Neuron (in vitro differentiated cells): ENCODE measurements at regions not wholly inside any gene's neighbourhood (a gene's known extent, or its start where the extent isn't known, plus 50 kb on each side); places are given as distances from the start of the nearest gene placed in this dataset.
"Not testable (repeated sequence)": the region's sequence is repeated elsewhere in the genome, so short reads cannot be mapped to it uniquely, and the experiment has no call there.

Source experiments
- H2AFZ ChIP-seq: one replicate; pipeline ENCODE4 v1.6.1; 2013; ENCODE audit warnings: low read depth, mild to moderate bottlenecking, inconsistent platforms, low read length, moderate library complexity
- H3K27me3 ChIP-seq: one replicate; pipeline ENCODE4 v1.6.1; 2013; ENCODE audit warnings: low read length; ENCODE audit not compliant: insufficient read depth
- H3K36me3 ChIP-seq: one replicate; pipeline ENCODE4 v1.6.1; 2013; ENCODE audit warnings: low read length; ENCODE audit not compliant: insufficient read depth
- H3K4me1 ChIP-seq: one replicate; pipeline ENCODE4 v1.6.1; 2013; ENCODE audit warnings: low read length; ENCODE audit not compliant: insufficient read depth
- H3K4me3 ChIP-seq: 2 replicates; pipeline ENCODE4 v1.5.1; 2013; ENCODE audit warnings: mild to moderate bottlenecking, low read length, moderate library complexity
- H3K9me3 ChIP-seq: one replicate; pipeline ENCODE4 v1.6.1; 2013; ENCODE audit warnings: low read length

DNA sequence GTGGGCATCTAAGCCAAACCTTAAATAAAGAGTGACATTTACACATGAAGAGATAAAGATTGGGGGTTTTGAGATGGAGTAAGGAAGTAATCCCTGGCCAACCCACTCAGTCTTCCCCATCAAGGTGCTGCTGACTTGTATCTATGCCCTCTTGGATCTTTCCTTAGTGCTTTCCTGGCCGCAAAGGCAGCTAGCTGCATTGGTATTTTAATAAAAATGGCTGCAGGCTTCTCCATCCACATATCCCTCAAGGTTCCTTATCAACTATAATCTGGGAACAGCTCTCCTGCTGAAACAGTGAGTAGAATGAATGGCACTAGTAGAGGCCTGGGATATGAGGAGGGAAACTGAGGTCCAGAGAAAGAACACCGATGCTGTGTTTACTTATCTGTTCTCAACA lies 122.2 kb upstream of the ANKRD28 start:
- Histone ChIP-seq H3K4me3 (no peak overlapping the region), H3K4me1 (no peaks in the 10 kb centered on the region), H2AFZ (no peak overlapping the region), H3K27me3 (peaks cover 3% of the 10 kb centered on the region), H3K36me3 (no peaks in the 10 kb centered on the region), H3K9me3 (no peaks in the 10 kb centered on the region)

GRCh38 chr3:15923640-15924405 lies 126.0 kb upstream of the ANKRD28 start:
- no peaks in the 10 kb centered on the region for H3K36me3 ChIP-seq
- peaks cover 3% of the 10 kb centered on the region for H3K27me3 ChIP-seq
- no peak overlapping the region for H3K4me3 ChIP-seq
- H2AFZ ChIP-seq, result no peak overlapping the region
- H3K9me3 ChIP-seq, result no peaks in the 10 kb centered on the region
- no peaks in the 10 kb centered on the region for H3K4me1 ChIP-seq

- H2AFZ ChIP-seq, result no peak overlapping the region
- no peaks in the 10 kb centered on the region for H3K9me3 ChIP-seq
- peaks cover 4% of the 10 kb centered on the region for H3K4me1 ChIP-seq
- H3K27me3 ChIP-seq, result peaks cover 3% of the 10 kb centered on the region
- no peak overlapping the region for H3K4me3 ChIP-seq
- H3K36me3 ChIP-seq, result no peaks in the 10 kb centered on the region
Measured at GRCh38 chr3:15924914-15925313, 127.1 kb upstream of the ANKRD28 start.

DNA sequence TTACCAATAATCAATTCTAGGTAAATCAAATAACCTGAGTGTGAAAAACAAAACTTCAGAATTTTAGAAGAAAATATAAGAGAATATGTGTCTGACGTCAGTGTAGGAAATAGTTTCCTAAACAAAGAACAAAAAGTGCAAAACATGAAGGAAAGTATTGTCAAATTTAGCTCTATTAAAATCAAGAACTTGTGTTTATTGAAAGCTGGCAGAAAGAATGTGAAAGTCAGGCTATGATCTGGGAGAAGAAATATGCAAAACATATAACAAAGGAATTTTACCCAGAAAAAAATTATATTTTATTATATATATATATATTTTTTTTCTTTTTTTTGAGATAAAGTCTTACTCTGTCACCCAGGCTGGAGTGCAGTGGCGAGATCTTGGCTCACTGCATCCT lies 129.1 kb upstream of the ANKRD28 start:
- H3K27me3 ChIP-seq, result peaks cover 3% of the 10 kb centered on the region
- peaks cover 20% of the 10 kb centered on the region for H3K4me1 ChIP-seq
- no peak overlapping the region for H2AFZ ChIP-seq
- no peak overlapping the region for H3K4me3 ChIP-seq
- H3K9me3 ChIP-seq, result no peaks in the 10 kb centered on the region
- no peaks in the 10 kb centered on the region for H3K36me3 ChIP-seq

GRCh38 chr3:15927969-15928368 lies 130.2 kb upstream of the ANKRD28 start:
- Histone ChIP-seq H3K27me3 (peaks cover 3% of the 10 kb centered on the region), H3K4me3 (no peak overlapping the region), H3K36me3 (no peaks in the 10 kb centered on the region), H2AFZ (no peak overlapping the region), H3K9me3 (no peaks in the 10 kb centered on the region), H3K4me1 (peaks cover 22% of the 10 kb centered on the region)

DNA sequence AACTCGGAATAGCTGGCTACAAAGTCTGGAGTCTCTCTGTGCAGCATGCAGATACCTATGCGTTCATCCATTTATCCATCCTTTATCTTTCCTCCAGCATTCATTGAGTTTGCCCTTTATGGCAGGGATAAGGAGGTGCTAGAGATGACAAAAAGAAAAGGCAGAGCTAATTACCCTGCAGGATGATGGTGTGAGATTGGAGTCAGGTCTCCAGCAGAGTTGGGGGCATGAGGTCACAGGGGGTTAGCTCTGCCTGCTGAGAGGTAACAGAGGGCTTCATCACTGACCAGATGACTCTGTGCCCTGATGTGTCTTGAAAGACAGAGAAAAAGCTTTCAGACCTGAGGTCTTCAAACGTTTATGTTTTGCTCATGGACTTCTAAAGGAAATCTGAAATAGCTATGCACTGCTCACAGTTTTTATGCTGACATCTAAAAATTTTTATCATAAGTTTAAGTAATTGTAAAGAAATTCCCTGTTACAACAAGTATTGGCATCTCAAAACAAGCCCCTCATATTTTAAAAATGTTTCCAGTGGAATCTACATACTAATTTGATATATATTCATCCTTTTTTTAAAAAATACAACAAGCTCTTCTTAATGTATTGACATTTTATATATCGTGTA lies 132.3 kb upstream of the ANKRD28 start:
- Histone ChIP-seq H3K4me3 (no peak overlapping the region), H3K27me3 (peaks cover 3% of the 10 kb centered on the region)

DNA sequence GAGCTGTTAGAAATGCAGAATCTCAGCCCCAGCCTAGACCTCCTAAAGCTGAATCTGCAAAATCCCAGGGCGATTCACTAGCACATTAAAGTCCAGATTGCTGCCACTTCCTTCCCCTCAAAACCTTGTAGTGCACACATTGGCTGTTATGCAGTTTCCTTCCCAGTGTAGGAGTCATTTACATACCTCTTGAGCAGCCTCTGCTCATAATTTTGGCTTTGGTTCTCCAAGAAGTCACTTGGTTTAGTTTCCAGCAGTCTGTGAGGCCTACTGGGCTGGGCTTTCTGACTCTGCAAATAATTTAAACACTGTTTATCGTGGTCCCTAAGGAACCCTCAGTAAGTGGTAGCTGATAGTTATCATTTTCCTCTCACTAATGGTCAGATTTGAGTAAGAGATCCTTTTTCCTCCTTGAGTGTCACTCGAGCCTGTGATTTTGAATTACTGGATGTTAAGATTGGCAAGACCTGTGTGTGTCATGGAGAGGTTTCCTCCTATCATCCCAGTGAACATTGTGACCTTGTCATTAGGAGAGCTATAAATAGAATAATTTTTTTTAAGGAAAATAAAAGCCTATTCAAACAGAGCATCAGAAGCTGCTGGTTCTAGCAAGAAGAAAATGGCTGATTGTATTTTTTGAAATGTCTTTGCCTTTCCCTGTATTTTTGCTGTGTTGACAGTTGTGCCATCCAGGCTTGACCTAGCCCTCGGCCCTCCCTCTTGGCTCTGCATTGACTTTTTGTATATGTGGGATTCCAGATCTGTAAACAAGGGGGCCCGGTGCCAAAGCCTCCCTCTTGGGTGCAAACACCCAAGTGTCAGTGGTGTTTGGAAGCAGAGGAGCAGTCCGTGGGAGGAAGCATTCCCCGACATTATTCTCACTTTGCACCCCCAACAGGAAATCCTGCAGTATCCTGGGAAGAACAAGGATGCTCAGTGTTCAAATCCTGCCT lies 134.8 kb upstream of the ANKRD28 start:
- Histone ChIP-seq H3K27me3 (no peaks in the 10 kb centered on the region), H3K36me3 (no peaks in the 10 kb centered on the region), H2AFZ (no peak overlapping the region), H3K4me1 (peaks cover 22% of the 10 kb centered on the region), H3K4me3 (no peak overlapping the region), H3K9me3 (no peaks in the 10 kb centered on the region)

More for the DNA sequence above, 132.3 kb upstream of the ANKRD28 start:
- H3K9me3 ChIP-seq, result no peaks in the 10 kb centered on the region
- H3K36me3 ChIP-seq, result no peaks in the 10 kb centered on the region
- no peak overlapping the region for H2AFZ ChIP-seq
- peaks cover 22% of the 10 kb centered on the region for H3K4me1 ChIP-seq

- Histone ChIP-seq H3K9me3 (no peaks in the 10 kb centered on the region), H3K4me3 (no peak overlapping the region), H3K4me1 (peaks cover 22% of the 10 kb centered on the region), H3K36me3 (no peaks in the 10 kb centered on the region), H2AFZ (no peak overlapping the region), H3K27me3 (no peaks in the 10 kb centered on the region)
Measured at GRCh38 chr3:15933439-15934139, 135.8 kb upstream of the ANKRD28 start.

DNA sequence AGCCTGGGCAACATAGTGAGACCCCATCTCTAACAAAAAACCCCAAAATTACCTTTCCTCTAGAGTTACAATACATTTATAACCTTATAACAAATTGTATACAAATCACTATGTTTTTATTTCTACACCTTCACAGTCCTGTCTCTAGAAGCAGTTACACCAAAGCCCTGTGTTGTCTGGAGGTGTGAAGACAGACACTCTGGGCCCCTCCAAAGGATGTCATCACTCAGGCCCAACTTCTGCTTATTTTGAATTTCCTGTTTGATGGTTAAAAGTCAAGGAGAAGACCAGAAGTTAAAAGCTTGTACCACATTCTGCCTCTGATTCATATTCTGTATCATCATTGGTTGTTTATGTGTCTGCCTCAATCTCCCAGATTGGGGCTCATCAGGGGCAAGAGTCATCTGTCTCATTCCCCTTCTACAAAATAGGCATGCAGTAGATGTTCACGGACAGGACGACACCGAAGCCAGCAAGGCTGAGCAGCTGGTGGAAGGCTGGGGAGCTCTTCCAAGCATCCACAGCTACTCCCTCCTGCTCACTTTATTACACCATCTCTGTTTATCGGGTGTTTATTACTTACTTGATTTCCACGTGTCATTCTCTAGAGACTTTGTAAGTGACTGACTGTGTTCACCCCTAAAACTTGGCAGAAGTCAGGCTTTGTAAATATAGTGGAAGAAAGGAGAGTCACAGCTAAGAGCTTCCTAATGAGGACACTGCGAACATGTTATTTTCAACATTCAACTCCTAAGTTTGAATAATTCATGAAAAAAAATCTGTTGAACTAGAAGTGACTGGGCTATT lies 136.8 kb upstream of the ANKRD28 start:
- Histone ChIP-seq H2AFZ (no peak overlapping the region), H3K4me1 (peaks cover 22% of the 10 kb centered on the region), H3K4me3 (no peak overlapping the region), H3K9me3 (no peaks in the 10 kb centered on the region), H3K27me3 (no peaks in the 10 kb centered on the region), H3K36me3 (no peaks in the 10 kb centered on the region)

- H2AFZ ChIP-seq, result no peak overlapping the region
- no peak overlapping the region for H3K4me3 ChIP-seq
- peaks cover 6% of the 10 kb centered on the region for H3K4me1 ChIP-seq
- H3K27me3 ChIP-seq, result no peaks in the 10 kb centered on the region
- no peaks in the 10 kb centered on the region for H3K36me3 ChIP-seq
- H3K9me3 ChIP-seq, result no peaks in the 10 kb centered on the region
Measured at GRCh38 chr3:15936312-15936711, 138.5 kb upstream of the ANKRD28 start.

GRCh38 chr3:15940641-15941040 lies 142.9 kb upstream of the ANKRD28 start:
- no peaks in the 10 kb centered on the region for H3K36me3 ChIP-seq
- no peaks in the 10 kb centered on the region for H3K4me1 ChIP-seq
- H2AFZ ChIP-seq, result no peak overlapping the region
- H3K9me3 ChIP-seq, result no peaks in the 10 kb centered on the region
- no peak overlapping the region for H3K4me3 ChIP-seq
- H3K27me3 ChIP-seq, result no peaks in the 10 kb centered on the region

- H3K9me3 ChIP-seq, H3K4me3 ChIP-seq, H3K27me3 ChIP-seq, H3K36me3 ChIP-seq, H3K4me1 ChIP-seq, H2AFZ ChIP-seq: not testable (repeated sequence)
Measured at GRCh38 chr3:15941457-15941856, 143.7 kb upstream of the ANKRD28 start.
